ENCODE measurements at regions not wholly inside any gene's neighbourhood (a gene's known extent, or its start where the extent isn't known, plus 50 kb on each side); places are given as distances from the start of the nearest gene placed in this dataset.
"Not testable (repeated sequence)": the region's sequence is repeated elsewhere in the genome, so short reads cannot be mapped to it uniquely, and the experiment has no call there.

DNA sequence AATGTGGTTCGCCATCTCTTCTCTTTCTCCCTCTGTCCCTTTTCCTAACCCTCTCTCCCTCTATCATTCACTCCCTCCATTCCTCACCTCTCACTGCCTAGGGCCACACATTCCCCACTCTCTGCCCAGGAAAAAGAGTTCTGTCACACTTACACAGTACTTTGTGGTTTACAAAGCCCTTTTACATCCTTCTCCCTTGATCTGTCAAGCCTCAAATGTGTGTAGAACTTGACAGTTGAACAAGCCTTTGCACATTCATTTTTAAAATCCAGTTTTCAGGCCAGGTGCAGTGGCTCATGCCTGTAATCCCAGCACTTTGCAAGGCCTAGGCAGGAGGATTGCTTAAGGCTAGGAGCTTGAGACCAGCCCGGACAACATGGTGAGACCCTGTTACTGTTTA is 156.3 kb downstream of the VSIG4 start:
- DNase-seq (ENCODE audit: low read depth), result no peak

DNA sequence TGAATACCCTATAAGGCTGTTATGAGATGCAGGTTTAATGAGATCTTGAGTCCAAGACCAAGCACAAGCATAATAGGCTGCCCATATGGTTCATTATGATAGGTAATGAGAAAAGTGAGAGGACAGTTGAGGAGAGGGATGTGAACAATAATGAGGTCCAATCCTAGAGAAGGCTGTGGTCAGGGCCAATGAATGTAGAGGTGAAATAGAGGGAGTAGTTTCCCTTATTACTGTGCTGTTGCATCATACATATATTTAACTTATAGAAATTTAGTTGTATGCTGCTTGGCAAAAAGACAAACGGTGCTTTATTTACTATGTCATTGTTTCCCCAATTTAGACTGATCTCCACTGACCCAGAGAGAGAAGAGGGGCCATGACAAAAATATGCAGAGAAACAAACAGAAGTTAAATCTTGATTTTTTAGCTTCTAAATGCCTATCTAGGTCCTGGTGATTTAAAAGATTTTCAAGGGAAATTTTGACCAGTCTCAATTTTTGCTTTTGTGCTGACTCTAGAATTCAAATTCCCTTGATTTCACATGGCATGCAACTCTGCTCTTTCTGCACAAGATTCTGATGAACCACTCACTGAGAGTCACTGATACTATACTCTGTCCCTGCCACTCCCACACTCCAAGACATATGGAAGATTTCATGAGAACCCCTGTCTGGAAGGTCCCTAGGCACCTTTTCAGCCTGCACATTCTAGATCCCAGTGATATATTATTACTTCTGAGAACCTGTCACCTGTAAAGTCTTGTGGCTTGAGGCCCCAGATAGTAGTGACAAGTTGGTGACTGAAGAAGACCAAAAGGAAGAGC is 159.7 kb downstream of the VSIG4 start:
- no peak for DNase-seq (ENCODE audit: low read depth)

DNA sequence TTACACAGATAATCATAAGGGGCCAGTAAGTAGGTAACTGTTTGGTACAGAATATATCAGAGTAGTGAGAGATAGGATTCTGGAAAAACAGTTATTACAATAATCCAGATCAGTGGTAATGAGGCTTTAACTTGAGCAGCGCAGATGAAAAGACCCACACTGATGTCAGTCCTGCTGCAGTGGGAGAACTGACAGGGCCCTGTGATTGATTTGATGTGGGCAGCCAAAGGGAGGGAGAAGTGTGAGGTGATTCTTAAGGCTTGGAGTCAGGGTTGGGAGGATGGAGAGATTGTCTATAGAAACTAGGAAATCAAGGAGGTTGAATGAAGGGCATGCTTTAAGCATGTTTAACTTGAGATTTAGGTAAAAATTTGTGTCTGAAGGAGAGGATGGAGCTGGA is 161.4 kb downstream of the VSIG4 start:
- no peak for DNase-seq (ENCODE audit: low read depth)

DNA sequence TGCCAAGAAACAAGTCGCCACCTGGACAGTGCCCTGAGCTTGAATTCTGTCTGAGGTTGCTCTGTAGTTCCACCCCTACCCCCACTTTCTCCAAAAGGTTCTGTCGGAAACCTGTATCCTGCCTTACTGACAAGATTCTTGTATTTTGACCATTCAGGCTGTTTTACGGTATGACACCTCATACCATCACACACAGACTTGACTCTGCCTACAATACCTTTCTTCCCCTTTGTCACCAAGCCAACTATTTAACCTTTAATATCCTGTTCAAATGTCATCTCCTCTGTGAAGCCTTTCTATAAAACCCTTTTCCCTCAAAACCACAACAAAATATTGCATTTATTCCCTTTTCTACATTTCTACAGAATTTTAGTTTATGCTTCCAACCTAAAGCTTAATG is 161.9 kb downstream of the VSIG4 start:
- no peak for DNase-seq (ENCODE audit: low read depth)

DNA sequence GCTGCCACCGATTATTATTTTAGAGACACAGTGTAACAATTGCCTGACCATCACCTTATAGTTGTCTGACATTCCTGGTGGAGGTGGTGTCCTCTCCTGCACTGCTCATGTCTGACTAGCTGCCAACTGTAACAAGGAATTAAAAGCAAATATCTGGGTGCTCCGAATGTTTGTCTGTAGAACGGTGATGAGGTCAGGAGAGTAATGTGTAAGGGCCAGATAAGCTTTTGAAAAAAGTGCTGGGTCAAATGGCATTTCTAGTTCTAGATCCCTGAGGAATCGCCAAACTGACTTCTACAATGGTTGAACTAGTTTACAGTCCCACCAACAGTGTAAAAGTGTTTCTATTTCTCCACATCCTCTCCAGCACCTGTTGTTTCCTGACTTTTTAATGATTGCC is 164.3 kb downstream of the VSIG4 start:
- DNase-seq (ENCODE audit: low read depth), result not testable (repeated sequence)

DNA sequence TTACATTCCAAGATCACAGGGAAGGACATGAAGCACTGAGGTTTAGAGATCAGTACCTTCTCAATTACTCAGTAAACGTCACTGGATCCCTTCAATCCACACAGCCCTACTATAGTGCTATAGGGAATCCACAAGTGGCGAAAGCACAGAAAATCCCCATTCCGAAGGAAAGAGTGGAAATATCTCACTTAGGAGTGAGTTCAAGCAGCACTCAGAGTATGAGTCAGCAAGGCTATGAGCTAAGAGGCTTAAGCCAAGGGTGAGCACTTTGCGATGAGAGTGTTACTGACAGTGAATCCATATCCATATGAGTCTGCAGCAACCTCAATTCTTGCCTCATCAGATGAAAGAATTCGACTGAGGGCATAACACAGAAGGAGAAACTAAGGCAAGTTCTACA is 165.1 kb downstream of the VSIG4 start:
- DNase-seq (ENCODE audit: low read depth), result no peak

DNA sequence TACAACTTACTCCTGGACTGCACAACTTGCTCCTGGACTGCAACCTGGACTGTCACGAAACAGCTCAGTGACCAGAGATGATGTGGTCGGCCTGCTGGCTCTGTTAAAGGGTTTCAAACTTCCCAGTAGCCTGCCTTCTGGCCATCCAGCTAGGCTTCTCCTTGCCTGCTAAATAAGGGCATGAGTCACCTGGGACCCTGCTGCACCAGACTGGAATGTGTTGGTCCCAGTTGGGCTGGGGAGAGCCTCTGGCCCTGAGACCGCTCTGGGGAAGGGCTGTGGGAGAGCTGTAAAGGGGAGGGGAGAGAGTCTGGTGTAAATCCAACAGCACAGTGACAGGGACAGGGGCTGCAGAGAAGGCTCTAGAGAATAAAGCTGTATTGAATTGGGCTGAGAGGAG is 165.8 kb downstream of the VSIG4 start:
- no peak for DNase-seq (ENCODE audit: low read depth)

DNA sequence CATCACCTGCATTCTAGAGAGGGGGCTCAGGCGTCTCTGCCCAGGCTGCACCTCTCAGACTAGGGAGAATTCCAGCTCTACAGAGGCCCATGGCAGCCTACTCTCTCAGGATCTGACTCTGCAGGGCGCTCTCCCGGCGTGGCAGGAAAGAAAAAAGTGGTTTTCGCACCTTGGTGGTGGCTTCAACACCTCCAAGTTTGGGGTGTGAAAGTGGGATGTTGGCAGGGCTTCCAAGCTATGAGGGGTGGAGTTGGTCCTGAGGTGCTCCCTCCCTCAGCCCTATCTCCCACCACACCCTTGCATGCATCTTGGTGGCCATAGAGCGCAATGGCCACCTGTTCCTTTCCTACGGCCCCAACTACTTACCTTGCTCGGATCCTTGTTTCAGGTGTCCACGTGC is 166.5 kb downstream of the VSIG4 start:
- no peak for DNase-seq (ENCODE audit: low read depth)

DNA sequence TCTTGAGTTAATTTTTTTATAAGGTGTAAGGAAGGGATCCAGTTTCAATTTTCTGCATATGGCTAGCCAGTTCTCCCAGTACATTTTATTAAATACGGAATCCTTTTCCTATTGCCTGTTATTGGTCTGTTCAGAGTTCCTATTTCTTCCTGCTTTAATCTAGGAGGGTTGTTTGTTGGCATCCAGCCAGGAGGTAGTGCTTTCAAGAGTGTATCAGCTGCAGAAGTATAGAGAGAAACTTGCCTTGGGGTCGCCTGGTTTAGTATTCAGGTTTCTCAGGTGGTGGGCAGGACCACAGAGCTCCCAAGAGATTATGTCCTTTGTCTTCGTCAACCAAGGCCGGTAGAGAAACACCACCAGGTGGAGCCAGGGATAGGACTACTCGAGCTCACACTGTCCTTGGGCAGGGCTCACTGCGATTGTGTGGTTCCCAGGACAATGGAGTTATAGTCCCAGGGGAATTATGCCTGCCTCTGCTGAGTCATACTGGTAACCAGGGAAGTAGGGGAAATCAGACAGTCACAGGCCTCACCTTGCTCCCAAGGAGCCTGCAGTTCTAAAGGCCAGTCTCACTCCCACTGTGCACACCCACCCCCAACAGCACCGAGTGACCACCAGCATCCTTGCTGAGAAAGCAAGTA is 168.1 kb downstream of the VSIG4 start:
- DNase-seq (ENCODE audit: low read depth), result no peak

DNA sequence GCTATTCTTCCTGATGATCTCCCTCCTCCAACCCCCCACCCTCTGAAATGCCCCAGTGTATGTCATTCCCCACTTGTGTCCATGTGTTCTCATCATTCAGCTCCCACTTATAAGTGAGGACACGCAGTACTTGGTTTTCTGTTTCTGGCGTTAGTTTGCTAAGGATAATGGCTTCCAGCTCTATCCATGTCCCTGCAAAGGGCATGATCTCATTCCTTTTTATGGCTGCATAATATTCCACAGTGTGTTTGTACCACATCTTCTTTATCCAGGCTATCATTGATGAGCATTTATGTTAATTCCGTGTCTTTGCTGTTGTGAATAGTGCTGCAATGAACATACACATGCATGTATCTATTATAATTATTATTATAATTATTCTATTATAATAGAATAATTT is 169.3 kb downstream of the VSIG4 start:
- not testable (repeated sequence) for DNase-seq (ENCODE audit: low read depth)

DNA sequence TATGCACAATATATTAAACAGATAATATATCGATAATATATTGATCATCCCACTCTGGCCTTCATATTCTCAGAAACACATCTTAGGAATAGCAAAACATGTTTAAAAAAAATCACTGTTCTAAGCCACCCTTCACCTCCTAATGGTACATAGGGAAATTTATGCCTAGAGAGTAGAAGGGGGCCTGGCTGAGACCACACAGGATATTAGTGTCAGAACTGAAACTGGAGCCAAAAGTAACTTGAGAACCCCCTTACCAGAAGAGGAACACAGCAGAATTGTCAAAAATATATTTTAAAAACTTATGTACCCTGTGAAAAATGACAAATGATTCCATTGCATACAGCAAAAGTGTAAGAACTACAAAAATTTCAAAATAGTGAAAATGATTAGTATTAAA is 173.1 kb downstream of the VSIG4 start:
- DNase-seq (ENCODE audit: low read depth), result no peak

DNA sequence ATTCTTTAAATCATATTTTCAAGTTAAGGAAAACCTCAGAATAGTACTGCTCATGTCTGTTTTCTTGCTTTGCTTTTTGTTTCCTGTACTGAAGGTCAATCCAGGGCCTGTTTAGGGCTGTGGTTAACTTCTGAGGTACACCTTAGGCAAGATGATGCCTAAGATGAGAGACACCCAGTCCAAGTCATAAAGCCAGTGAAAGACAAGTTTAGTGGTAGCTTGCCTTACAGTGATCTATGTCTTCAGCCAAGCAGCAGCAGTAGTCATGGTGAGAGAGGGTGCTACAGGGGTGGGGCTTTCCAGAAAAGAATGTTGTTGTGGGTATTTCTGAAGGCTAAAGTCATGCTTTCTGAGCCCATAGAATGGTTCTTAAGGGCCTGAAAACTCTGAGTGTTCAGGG is 173.7 kb downstream of the VSIG4 start:
- no peak for DNase-seq (ENCODE audit: low read depth)

DNA sequence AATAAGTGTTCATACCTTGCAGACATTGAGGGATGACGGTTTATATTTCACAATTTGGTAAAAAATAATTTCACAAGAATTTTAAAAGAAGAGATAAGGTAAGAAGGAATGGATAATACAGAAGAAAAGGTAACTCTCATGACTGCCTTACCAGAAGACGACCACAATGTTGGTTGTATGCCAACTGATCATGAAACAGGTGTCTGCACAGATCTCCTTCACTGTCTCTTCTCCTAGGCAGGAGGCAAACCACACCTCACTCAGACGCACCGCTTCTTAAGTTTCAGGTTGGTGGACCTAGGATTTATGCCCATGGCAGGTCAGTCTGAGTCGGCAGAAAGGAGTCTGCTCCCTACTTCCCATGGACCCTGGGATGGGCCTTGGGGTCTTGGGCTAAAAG is 177.2 kb downstream of the VSIG4 start:
- no peak for DNase-seq (ENCODE audit: low read depth)

DNA sequence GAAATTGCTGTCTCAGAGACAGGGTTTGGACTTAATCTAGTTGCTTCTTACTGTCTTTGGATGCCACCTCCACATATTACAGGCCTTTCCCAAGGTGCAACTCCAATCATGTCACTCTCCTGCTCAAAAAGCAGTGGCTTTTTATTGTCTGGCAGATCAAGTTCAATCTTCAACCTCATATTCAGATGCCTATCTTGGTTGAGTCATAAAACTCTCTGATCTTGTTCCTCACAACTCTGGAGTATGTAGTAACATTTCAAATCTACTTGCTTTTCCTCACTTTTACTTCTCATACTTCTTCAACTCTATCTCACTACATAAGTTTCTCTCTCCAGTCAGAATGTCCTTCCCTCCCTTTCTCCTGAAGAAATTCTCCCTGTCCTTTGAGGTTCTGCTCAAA is 180.6 kb downstream of the VSIG4 start:
- DNase-seq (ENCODE audit: low read depth), result no peak

DNA sequence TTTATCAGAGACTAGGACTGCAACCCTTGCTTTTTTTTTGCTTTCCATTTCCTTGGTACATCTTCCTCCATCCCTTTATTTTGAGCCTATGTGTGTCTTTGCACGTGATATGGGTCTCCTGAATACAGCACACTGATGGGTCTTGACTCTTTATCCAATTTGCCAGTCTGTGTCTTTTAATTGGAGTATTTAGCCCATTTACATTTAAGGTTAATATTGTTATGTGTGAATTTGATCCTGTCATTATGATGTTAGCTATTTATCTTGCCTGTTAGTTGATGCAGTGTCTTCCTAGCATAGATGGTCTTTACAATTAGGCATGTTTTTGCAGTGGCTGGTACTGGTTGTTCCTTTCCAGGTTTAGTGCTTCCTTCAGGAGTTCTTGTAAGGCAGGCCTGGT is 185.4 kb downstream of the VSIG4 start:
- not testable (repeated sequence) for DNase-seq (ENCODE audit: low read depth)

DNA sequence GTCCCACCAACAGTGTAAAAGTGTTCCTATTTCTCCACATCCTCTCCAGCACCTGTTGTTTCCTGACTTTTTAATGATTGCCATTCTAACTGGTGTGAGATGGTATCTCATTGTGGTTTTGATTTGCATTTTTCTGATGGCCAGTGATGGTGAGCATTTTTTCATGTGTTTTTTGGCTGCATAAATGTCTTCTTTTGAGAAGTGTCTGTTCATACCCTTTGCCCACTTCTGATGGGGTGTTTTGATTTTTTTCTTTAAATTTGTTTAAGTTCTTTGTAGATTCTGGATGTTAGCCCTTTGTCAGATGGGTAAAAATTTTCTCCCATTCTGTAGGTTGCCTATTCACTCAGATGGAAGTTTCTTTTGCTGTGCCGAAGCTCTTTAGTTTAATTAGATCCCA is 183.9 kb downstream of the MSN start:
- not testable (repeated sequence) for DNase-seq (ENCODE audit: low read depth)

DNA sequence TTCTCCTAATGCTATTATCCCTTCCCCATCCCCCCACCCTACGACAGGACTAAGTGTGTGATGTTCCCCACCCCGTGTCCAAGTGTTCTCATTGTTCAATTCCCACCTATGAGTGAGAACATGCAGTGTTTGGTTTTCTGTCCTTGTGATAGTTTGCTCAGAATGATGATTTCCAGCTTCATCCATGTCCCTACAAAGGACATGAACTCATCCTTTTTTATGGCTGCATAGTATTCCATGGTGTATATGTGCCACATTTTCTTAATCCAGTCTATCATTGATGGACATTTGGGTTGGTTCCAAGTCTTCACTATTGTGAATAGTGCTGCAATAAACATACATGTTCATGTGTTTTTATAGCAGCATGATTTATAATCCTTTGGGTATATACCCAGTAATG is 183.4 kb downstream of the MSN start:
- not testable (repeated sequence) for DNase-seq (ENCODE audit: low read depth)

DNA sequence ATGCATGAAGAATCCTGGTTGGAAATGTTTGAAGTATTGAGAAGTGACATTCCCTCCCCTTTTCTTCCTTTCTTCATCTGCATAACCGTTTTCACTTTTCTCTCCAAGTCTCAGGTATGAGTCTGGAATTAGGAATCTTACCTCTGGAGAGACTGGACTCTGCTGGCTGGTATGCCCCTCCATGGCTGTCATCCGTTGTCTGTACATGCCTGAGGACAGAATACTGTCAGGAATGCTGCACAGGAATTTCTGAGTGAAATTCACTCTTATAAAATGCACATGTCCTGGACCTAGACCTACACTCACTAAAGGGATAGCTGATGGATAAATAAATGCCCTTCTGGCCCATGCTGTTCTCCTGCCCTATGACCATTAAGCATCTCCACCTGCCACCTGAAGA is 179.5 kb downstream of the MSN start:
- DNase-seq (ENCODE audit: low read depth), result no peak

DNA sequence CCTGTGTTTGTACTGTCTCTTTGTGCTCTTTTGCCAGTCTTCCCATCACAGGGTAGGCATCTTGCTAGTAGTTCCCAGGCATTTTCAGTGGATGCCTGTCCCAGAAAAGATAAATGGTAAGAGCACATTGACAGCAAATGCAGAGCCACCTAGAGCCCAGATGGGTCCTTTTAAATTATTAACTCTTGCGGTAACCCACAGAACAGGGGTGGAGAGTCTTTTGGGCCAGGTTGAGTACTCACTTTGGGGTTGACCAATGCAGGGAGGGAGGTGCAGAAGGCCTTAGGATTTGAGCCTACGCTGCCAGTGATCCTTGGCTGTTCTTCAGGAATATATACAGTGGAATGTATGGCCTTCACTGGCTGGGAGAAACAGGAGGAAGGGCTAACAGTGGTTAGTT is 173.8 kb downstream of the MSN start:
- DNase-seq (ENCODE audit: low read depth), result no peak

DNA sequence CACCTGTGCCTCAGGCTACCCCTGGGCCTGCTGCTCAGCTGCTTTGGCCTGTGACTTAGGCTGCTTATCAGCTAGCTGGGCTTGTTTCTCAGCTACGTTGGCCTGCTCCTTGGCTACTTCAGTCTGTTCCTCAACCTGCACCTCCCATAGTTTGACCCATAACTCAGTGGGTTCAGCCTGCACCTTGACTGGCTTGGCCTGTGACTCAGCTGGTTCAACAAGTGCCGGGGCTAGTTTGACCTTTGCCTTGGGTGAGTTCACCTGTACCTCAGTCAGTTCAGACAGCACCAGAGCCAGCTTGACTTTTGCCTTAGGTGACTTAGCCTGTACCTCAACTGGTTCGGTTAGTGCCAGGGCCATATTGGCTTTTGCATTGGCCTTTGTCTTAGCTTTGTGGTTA is 171.2 kb downstream of the MSN start:
- DNase-seq (ENCODE audit: low read depth), result no peak

DNA sequence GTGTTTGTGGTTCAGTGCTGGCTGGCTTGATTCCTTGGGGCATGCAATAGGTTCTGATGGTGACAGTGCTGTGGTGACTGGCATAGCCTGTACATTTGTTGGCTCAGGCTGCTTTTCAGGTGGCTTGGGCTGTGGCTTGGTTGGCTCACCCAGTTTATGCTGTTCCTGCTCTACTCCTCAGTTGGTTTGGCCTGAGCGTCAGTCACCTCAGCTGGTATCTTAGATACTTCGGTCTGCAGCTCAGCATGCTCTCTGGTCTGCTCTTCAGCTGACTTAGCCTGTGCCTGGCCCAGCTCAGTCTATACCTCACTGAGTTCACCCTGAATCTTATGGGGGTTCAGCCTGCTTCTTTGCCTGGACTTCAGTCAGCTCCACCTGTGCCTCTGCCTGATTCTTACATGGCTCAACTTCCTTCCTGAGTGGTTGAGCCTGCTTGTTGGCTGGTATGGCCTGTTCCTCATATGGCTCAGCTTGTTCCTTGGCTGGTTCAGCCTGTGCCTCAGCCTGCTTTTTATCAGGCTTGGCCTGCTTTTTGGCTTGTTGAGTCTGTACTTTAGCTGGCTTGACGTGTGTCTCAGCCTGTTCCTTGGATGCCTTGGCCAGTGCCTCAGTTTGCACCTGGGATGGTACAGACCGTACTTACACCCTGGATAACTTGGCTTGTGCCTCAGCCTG is 170.6 kb downstream of the MSN start:
- DNase-seq (ENCODE audit: low read depth), result no peak

DNA sequence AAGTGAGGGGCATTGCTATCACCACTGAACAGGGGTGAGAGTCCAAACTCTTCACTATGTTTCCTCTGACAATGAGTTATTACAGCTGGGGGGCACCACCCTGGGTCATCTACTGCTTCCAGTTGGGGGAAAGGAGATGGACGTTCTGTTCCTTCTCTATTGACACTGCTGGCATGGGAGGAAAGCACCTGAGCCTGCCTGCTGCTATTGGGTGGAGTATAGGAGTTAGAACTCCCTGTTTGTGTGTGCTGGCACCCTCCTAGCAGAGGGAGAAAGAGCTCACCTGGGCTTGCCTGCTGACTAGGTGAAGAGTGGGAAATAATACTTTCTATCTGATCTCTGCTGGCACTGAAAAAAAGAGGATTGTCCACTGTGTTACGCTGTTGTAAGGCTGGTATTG is 163.8 kb downstream of the MSN start:
- no peak for DNase-seq (ENCODE audit: low read depth)

DNA sequence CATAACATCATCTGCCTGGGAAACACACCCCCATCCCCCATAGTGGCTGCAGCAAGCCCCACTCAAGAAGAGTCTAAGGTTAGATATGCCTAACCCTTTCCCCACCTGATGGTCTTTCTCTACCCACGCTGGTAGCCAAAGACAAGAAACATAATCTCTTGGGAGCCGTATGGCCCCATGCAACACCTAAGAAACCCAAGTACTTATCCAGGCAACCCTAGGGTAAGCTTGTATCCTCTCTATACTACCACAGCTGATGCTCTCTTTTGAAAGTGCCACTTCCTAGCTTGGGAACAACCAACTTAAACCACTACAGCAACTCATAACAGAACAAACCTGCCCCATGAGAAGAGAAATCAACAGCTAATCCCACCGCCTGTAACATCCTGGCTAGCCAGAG is 161.1 kb downstream of the MSN start:
- no peak for DNase-seq (ENCODE audit: low read depth)

Measured in stimulated activated CD8-positive, alpha-beta memory T cell treated with anti-CD3 and anti-CD28 coated beads, Interleukin-15, amount 100 ng/mL, for 24 hours (primary cell).